HG03378 (cell line): ENCODE measurements at regions not wholly inside any gene's neighbourhood (a gene's known extent, or its start where the extent isn't known, plus 50 kb on each side); places are given as distances from the start of the nearest gene placed in this dataset.
A peak's percentile ranks its signal among the peaks of the same experiment; 100 is the strongest.
"Not testable (repeated sequence)": the region's sequence is repeated elsewhere in the genome, so short reads cannot be mapped to it uniquely, and the experiment has no call there.

Experiments used
- ATAC-seq: cut with Tn5 transposase; IDR thresholded peaks from one replicate; pipeline ENCODE4 v1.9.1; 2021; ENCODE audit warnings: mild to moderate bottlenecking, moderate library complexity; ENCODE audit not compliant: unreplicated experiment

- ATAC-seq: no peak
Measured at GRCh38 chr1:199197695-199198094, 558.9 kb downstream of the PTPRC start.

DNA sequence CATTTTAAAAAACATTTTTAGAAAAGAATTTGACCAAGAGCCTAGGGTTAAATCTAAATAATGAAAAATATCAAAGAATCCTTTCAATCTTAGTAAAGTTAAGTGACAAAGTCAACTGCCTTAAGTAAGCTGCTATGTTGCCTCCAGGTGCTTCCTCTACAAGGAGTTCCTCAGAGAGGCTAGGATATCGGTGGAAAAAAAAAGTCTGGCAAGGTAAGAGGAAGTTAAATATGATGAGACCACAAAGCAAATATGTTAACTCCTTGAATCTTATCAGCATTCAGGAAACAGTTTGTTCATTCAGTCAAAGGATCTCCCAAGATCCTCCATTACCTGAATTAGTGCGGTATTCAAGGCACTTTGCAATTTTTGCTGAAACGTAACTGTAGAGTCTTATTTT lies 563.5 kb downstream of the PTPRC start:
- ATAC-seq: no peak

DNA sequence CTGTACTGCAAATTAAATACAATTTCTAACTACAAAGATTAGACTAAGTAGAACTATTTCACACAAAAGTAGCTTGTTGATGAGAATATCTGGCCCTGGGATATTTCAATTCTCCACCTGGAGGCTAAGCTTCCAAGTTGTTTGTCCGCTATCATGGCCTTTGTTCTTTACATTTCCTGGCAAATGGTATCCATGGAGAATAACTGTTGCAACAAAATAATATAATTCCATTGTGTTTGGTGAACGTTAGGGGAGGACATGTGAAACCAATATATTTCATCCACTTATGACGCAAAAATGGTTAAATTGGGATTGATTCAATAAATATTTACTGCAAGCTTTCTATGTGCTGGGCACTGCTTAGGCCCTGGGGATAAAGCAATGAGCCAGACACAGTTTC lies 565.4 kb downstream of the PTPRC start:
- ATAC-seq: no peak

- no peak for ATAC-seq
Measured at GRCh38 chr1:199205740-199206441, 567.1 kb downstream of the PTPRC start.

DNA sequence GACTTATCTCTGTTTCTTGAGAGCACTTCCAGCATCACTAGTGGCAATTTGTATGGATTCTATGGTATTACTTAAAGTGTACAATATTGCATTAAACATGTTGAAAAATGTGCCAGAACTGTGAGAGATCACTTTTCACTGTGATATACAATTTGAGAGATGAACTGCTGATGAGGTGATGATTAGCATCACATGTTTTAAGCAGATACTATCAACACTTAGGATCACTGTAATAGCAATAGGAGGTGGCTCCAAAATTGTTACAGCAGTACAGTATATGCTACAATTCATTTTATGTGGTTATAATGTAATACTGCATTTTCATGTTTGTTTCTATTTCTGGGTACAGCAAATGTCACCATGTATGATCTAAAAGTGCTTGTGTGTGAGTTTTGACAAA lies 570.0 kb downstream of the PTPRC start:
- ATAC-seq: no peak

DNA sequence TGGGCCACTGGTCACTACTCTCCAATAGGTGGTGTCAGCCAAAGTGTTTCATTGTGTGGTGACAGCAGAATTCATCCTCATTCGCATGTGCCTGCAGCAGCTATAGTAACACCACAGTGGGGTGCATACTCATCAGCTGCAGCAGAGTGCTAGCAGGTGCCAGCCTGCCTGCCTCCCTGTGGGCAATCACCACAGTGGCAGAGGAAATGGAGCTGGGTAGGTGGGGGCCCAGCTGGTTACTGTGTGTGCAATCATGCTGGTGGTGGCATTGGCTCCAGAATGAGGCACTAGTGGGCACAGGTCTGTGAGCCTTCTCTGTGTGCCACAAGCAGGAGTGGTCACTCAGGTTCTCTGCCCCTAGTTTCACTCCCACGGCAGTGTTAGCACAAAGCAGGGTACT lies 579.2 kb downstream of the PTPRC start:
- no peak for ATAC-seq

GRCh38 chr1:199218533-199218932 lies 579.7 kb downstream of the PTPRC start:
- no peak for ATAC-seq

DNA sequence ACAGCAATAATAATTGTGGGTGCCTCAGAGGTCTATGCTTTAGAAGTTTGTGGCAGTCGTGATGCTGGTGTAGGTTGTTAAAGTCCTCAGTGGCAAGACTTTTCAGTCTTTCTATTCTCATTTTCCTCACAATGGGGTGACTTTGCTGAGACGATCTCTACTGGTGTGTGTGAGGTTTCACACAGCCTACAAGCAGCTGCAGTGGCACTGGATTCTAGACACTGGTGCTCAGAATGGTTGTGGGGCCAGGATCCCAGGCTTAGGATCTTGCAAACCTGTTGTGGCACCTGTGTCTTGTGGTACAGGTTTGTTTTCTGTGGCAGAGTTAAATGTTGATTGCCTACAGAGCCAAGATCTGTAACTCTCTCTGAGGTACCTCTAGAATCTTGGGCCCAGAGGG lies 581.2 kb downstream of the PTPRC start:
- no peak for ATAC-seq

GRCh38 chr1:199221371-199222150 lies 582.7 kb downstream of the PTPRC start:
- no peak for ATAC-seq

GRCh38 chr1:199223936-199224335 lies 585.1 kb downstream of the PTPRC start:
- no peak for ATAC-seq

- peak; percentile 83 for ATAC-seq
Measured at GRCh38 chr1:199226163-199226562, 587.3 kb downstream of the PTPRC start.

GRCh38 chr1:199242147-199242546 lies 603.3 kb downstream of the PTPRC start:
- no peak for ATAC-seq

DNA sequence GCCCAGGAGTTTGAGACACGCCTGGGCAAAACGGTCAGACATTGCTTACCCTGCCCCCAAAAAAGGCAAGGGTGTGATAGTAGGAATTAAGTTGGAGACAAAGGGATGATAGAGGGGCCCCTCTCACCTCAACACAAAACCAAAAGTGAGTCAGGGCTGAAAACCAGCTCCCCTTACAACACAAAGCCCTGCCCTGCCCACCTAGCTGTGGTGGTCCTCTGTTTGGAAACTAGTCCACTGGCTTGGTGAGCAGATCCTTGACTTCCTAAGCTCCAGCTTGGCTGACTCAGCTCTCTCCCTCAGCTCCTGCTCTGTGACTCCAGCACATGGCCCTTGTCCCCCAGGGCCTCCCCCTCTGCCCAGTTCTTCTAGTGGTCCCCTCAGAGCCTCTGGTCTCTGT lies 603.8 kb downstream of the PTPRC start:
- no peak for ATAC-seq

DNA sequence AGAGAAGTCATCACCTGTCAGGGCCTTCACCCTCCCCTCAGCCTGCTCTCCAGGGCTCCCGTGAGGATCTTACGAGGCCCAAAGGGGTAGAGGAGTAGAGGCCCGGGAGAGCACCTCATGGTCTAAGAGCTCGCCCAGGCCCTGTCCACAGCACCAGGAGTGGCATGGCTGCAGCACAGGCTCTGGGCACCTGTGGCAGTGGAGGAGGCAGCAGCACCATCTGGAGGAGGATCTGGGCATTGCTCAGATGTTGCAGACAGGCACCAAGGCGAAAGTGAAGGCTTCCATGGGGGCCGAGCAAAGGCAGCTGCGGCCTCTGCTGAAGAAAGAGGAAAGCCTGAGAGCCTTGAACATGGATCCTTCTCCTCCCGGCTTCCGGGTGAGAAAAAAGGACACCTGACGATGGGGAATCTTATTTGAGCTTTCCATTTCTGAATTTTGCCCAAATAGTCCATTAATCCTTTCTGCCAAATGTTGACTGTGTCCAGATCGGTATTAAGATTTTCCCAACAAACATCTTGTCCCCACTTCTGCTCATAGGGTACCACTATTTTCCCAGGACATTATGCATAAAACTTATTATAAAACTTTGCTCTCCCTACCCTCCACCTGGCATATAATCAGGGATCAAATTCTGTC lies 604.7 kb downstream of the PTPRC start:
- peak; percentile 97 for ATAC-seq

DNA sequence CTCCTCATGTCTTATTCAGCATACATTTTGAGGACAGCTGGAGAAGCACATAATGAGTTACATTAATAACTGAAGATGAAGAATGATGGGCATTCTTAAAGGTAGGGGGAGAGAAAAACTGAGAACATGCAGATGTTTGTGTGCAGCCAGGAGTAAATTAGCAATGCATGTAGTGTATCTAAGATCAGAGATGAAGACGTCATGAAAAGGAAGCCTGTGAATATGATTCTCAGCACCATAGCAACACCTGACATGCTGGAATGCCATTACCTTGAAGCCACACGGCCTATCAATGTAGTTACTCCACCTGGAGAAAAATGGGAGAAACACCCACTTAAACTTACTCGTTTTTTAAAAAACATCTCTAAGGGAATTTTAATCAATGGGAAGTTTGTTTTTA lies 607.1 kb downstream of the PTPRC start:
- ATAC-seq: no peak

- no peak for ATAC-seq
Measured at GRCh38 chr1:199246716-199247115, 607.9 kb downstream of the PTPRC start.

DNA sequence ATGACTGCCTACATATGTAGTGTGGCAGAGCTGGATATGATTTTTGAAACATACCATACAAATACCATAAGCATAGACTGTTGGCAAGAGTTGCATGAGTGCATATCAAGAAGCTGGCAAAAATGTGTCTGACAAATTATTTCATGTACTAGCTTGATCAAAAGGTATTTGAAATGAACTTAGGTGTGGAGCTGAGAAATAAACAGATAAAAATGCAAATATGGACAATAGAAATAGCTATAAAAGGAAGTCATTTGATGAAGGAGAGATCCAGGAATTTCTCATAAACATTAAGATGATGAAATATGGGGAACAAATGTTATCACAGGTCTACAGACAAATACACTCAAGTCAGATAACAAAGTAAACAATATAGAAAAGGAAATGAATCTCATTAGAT lies 609.1 kb downstream of the PTPRC start:
- ATAC-seq: no peak

GRCh38 chr1:199254040-199254439 lies 615.2 kb downstream of the PTPRC start:
- ATAC-seq: not testable (repeated sequence)

DNA sequence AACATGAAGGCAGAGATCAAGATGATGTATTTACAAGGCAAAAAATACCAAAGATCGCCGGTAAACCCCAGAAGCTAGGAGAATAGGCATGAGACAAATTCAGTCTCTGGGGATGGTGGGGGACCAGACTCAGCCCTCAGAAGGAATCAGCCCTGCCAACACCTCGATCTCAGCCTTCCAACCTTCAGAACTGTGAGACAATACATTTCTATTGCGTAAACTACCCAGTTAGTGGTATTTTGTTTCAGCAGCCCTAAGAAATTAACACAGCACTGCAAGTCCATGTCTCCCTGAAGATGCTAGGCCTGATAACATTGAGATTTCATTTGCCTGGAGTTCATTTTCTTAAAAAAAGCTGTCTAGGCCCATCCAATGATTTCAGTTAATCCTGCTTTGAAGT lies 622.5 kb downstream of the PTPRC start:
- ATAC-seq: no peak

DNA sequence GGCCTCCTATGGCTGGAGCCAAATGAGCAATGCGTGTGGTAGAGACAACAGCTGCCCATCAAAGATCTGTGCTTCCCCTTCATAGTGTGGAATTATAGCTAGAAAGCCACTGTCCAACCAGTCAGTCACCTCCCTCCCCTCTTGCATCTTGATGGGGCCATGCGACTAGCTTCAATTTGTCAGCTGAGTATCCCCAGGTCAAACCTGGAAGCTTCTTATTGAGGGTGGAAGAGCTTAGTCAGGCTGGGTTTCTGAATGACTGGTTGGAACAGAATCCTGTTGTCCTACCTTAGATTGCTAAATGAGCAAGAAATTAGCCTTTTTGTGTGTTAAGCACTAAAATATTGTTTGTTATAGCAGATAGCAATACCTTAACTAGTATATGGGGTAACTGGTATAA lies 625.4 kb downstream of the PTPRC start:
- ATAC-seq: no peak

DNA sequence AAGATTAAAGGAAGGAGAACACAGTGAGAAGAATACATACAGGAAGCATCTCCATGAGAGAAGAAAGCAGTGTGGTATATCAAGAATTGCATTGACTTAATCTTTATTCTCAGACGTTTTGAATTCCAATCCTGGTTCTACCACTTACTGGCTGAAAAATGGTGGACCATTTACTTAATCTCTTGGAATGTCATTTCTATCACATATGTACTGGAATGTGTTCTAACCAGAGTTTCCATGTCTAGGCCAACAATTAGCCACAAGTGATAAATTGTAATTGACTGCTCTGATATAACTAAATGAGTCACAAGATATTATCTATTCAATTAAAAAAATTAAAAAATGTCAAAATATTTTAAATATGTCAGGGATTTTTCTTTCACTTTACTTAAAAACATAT lies 626.1 kb downstream of the PTPRC start:
- no peak for ATAC-seq

GRCh38 chr1:199265319-199265718 lies 626.5 kb downstream of the PTPRC start:
- ATAC-seq: no peak
